Skeletal muscle satellite cell (primary cell): ENCODE measurements at regions not wholly inside any gene's neighbourhood (a gene's known extent, or its start where the extent isn't known, plus 50 kb on each side); places are given as distances from the start of the nearest gene placed in this dataset.
"Not testable (repeated sequence)": the region's sequence is repeated elsewhere in the genome, so short reads cannot be mapped to it uniquely, and the experiment has no call there.

ENCODE experiments used
- H3K27me3 ChIP-seq: 2 replicates; pipeline ENCODE4 v1.7.0; 2013; ENCODE audit warnings: low read length; ENCODE audit not compliant: control insufficient read depth, insufficient read depth
- H3K36me3 ChIP-seq: 2 replicates; pipeline ENCODE4 v1.7.0; 2013; ENCODE audit warnings: mild to moderate bottlenecking, control low read depth, low read length; ENCODE audit not compliant: insufficient read depth
- H3K4me1 ChIP-seq: 2 replicates; pipeline ENCODE4 v1.7.0; 2013; ENCODE audit warnings: low read length; ENCODE audit not compliant: control insufficient read depth, insufficient read depth
- H3K4me2 ChIP-seq: 2 replicates; pipeline ENCODE4 v1.7.0; 2013; ENCODE audit warnings: mild to moderate bottlenecking, low read length
- H3K4me3 ChIP-seq: 2 replicates; pipeline ENCODE4 v1.7.0; 2013; ENCODE audit warnings: low read length
- H3K9ac ChIP-seq: 2 replicates; pipeline ENCODE4 v1.7.0; 2013; ENCODE audit warnings: mild to moderate bottlenecking, low read depth, low read length, moderate library complexity
- H3K9me3 ChIP-seq: replicated peaks from 2 replicates; pipeline ENCODE4 v1.7.0; 2013; ENCODE audit warnings: mild to moderate bottlenecking, control low read depth, low read length

- Histone ChIP-seq H3K36me3 (no peaks in the 10 kb centered on the region), H3K9ac (no peak overlapping the region), H3K4me1 (no peaks in the 10 kb centered on the region), H3K4me3 (no peak overlapping the region), H3K4me2 (no peak overlapping the region), H3K27me3 (peaks cover 9% of the 10 kb centered on the region), H3K9me3 (no peaks in the 10 kb centered on the region)
Measured at GRCh38 chr4:72709475-72709874, 140.5 kb upstream of the ADAMTS3 start.

GRCh38 chr4:72706684-72707083 is 137.7 kb upstream of the ADAMTS3 start:
- H3K4me2 ChIP-seq, result no peak overlapping the region
- no peaks in the 10 kb centered on the region for H3K4me1 ChIP-seq
- H3K9ac ChIP-seq, result no peak overlapping the region
- no peak overlapping the region for H3K4me3 ChIP-seq
- no peaks in the 10 kb centered on the region for H3K9me3 ChIP-seq
- no peaks in the 10 kb centered on the region for H3K36me3 ChIP-seq
- peaks cover 9% of the 10 kb centered on the region for H3K27me3 ChIP-seq

DNA sequence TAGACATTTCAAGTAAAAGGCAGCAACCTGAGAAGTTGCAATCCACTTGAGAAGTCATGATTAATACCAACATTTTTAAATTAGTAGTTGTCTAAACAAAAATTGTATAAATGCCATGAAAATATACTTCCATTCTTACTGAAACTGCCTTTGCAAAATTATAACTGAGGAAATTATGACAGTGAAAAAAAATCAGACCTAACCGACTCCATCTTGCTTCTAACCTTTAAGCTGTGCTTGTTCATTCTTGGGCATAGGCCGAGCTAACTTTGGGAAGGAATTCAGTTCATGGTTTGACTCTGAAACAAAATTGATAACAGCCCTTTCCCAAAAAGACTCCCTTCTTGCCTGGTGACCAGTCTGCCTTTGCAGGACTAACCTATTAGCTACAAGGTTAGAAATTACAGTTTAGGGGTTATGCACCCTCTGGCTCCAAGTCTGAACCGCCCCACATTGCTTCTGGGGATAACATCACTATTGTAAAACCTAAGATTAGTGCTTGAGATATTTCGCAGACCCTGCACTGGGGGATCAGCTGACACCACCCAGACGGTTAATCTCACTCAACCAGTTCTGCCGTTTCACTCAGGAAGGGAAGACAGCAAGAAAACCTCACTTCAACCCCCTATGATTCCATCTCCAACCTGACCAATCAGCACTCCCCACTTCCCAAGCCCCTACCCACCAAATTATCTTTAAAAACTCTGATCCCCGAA is 136.1 kb upstream of the ADAMTS3 start:
- not testable (repeated sequence) for H3K9ac ChIP-seq, H3K36me3 ChIP-seq, H3K4me3 ChIP-seq, H3K4me2 ChIP-seq, H3K4me1 ChIP-seq, H3K9me3 ChIP-seq
- H3K27me3 ChIP-seq, result peaks cover 12% of the 10 kb centered on the region

DNA sequence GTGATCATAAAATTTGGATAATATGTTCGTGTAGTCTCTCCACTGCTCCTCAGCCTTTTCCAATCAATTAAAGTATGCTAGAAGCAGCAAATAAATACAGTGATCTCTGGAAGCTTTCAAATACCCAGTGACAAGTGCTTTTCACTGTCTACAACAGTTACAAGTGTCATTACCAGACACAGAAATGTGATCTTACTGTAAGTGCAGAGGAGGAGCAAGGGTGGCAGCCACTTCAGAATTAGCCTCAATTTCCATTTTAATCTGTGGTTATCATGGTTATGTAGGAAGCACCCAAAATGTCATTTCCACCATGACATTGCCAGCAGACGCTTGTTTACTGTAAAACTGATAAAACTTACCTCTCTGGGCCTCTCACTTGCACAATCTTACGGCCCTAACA is 133.9 kb upstream of the ADAMTS3 start:
- H3K9ac ChIP-seq, result no peak overlapping the region
- no peak overlapping the region for H3K4me2 ChIP-seq
- H3K36me3 ChIP-seq, result no peaks in the 10 kb centered on the region
- no peaks in the 10 kb centered on the region for H3K4me1 ChIP-seq
- no peak overlapping the region for H3K4me3 ChIP-seq
- H3K27me3 ChIP-seq, result peaks cover 6% of the 10 kb centered on the region
- no peaks in the 10 kb centered on the region for H3K9me3 ChIP-seq

DNA sequence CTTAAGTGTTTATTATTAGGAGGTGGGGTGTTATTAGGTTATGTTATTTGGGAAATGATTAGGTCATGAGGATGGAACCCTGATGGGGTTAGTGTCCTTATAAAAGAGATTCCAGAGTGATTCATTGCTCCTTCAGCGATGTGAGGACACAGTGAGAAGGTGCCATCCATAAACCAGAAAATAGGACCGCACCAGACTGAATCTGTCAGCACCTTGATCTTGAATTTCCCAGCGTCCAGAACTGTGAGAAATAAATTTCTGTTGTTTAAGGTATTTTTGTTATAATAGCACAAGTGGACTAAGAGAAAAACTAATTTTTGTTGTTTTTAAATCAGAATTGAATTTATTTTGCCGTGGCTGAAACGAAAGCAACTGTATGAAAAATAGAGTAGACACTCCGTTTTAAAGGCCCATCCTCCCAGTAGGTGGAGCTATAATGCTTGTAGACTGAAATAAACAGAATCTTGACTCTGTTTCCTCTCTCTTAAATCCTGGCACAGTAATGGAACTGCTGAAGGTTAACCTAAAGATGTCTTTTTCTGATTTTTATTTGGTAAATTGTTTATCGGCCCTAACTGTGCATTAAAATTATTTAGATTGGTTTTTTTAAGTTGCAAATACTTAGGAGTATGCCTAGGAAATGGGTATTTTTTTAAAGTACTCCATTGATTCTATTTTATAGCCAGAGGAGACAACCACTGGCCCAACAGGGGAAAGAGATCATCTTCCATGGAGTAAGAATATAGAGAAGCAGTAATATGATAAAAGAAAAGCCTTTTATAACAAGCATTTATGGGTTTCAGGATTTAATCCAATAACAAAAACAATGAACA is 133.2 kb upstream of the ADAMTS3 start:
- H3K4me3 ChIP-seq, result peak overlapping the region; percentile 64
- no peaks in the 10 kb centered on the region for H3K4me1 ChIP-seq
- no peaks in the 10 kb centered on the region for H3K36me3 ChIP-seq
- H3K4me2 ChIP-seq, result peak overlapping the region; percentile 69
- peak overlapping the region; percentile 59 for H3K9ac ChIP-seq
- peaks cover 6% of the 10 kb centered on the region for H3K27me3 ChIP-seq
- no peaks in the 10 kb centered on the region for H3K9me3 ChIP-seq

GRCh38 chr4:72690771-72691170 is 121.8 kb upstream of the ADAMTS3 start:
- H3K4me3 ChIP-seq, result no peak overlapping the region
- no peaks in the 10 kb centered on the region for H3K9me3 ChIP-seq
- no peaks in the 10 kb centered on the region for H3K27me3 ChIP-seq
- H3K4me2 ChIP-seq, result no peak overlapping the region
- no peaks in the 10 kb centered on the region for H3K4me1 ChIP-seq
- no peak overlapping the region for H3K9ac ChIP-seq
- H3K36me3 ChIP-seq, result no peaks in the 10 kb centered on the region

DNA sequence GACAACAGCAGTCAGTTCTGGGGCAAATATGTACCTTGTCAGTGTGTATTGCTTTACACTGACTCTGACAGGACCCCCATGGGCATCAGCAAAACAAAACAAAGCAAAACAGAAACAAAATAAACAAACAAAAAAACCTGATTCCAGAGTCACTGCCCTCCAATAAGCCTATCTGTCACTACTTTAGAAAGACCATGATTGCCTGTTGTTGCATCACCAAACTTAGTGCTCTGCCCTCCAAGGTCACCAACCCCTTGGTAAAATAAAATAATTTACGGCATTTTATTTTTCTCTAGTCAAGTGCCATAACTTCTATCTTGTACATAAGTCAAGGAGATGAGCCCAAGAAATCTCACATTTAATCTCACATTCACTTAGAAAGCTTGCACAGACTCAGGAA is 120.9 kb upstream of the ADAMTS3 start:
- Histone ChIP-seq H3K4me1 (no peaks in the 10 kb centered on the region), H3K36me3 (no peaks in the 10 kb centered on the region), H3K27me3 (no peaks in the 10 kb centered on the region), H3K4me2 (no peak overlapping the region), H3K9ac (no peak overlapping the region), H3K9me3 (no peaks in the 10 kb centered on the region), H3K4me3 (no peak overlapping the region)

GRCh38 chr4:72686390-72686789 is 117.4 kb upstream of the ADAMTS3 start:
- not testable (repeated sequence) for H3K4me3 ChIP-seq, H3K27me3 ChIP-seq, H3K4me2 ChIP-seq, H3K36me3 ChIP-seq, H3K9ac ChIP-seq, H3K9me3 ChIP-seq, H3K4me1 ChIP-seq

GRCh38 chr4:72679666-72680065 is 110.6 kb upstream of the ADAMTS3 start:
- no peaks in the 10 kb centered on the region for H3K27me3 ChIP-seq
- H3K9ac ChIP-seq, result no peak overlapping the region
- no peak overlapping the region for H3K4me3 ChIP-seq
- no peaks in the 10 kb centered on the region for H3K9me3 ChIP-seq
- H3K36me3 ChIP-seq, result no peaks in the 10 kb centered on the region
- no peak overlapping the region for H3K4me2 ChIP-seq
- H3K4me1 ChIP-seq, result no peaks in the 10 kb centered on the region

- no peaks in the 10 kb centered on the region for H3K9me3 ChIP-seq
- no peak overlapping the region for H3K4me3 ChIP-seq
Measured at GRCh38 chr4:72677886-72678285, 108.9 kb upstream of the ADAMTS3 start.

GRCh38 chr4:72677265-72677664 is 108.2 kb upstream of the ADAMTS3 start:
- Histone ChIP-seq H3K4me1 (no peaks in the 10 kb centered on the region), H3K36me3 (no peaks in the 10 kb centered on the region), H3K4me3 (no peak overlapping the region), H3K27me3 (no peaks in the 10 kb centered on the region), H3K9me3 (no peaks in the 10 kb centered on the region), H3K4me2 (no peak overlapping the region), H3K9ac (no peak overlapping the region)

More at GRCh38 chr4:72677886-72678285, 108.9 kb upstream of the ADAMTS3 start:
- Histone ChIP-seq H3K9ac (no peak overlapping the region), H3K4me1 (no peaks in the 10 kb centered on the region), H3K36me3 (no peaks in the 10 kb centered on the region), H3K27me3 (no peaks in the 10 kb centered on the region), H3K4me2 (no peak overlapping the region)

- Histone ChIP-seq H3K36me3 (no peaks in the 10 kb centered on the region), H3K9ac (no peak overlapping the region), H3K27me3 (peaks cover 18% of the 10 kb centered on the region), H3K9me3 (no peaks in the 10 kb centered on the region), H3K4me2 (no peak overlapping the region), H3K4me3 (no peak overlapping the region), H3K4me1 (no peaks in the 10 kb centered on the region)
Measured at GRCh38 chr4:72671980-72672379, 103.0 kb upstream of the ADAMTS3 start.
